A549 (cell line): ENCODE measurements at regions not wholly inside any gene's neighbourhood (a gene's known extent, or its start where the extent isn't known, plus 50 kb on each side); places are given as distances from the start of the nearest gene placed in this dataset.

Source experiments
- CEBPB ChIP-seq, 2 experiments: fragments of >200 bp in 1 of 2; sonication (Bioruptor Twin) in 1 of 2; formaldehyde crosslinking in 1 of 2; IDR thresholded peaks; 2 replicates each; pipeline ENCODE4 v1.6.1; 2012 to 2016
- CHD2 ChIP-seq: fragments of 150-350 bp; IDR thresholded peaks from 2 replicates; pipeline ENCODE4 v1.6.1; 2014; ENCODE audit warnings: low read length; ENCODE audit not compliant: partially characterized antibody
- CTCF ChIP-seq: fragments of >200 bp; sonication (Bioruptor Twin); formaldehyde crosslinking; IDR thresholded peaks from 3 replicates; pipeline ENCODE4 v1.5.1; 2016
- TF ChIP-seq, protein P1 (sequence below): IDR thresholded peaks from 2 replicates; pipeline ENCODE4 v1.6.1; 2012

DNA sequence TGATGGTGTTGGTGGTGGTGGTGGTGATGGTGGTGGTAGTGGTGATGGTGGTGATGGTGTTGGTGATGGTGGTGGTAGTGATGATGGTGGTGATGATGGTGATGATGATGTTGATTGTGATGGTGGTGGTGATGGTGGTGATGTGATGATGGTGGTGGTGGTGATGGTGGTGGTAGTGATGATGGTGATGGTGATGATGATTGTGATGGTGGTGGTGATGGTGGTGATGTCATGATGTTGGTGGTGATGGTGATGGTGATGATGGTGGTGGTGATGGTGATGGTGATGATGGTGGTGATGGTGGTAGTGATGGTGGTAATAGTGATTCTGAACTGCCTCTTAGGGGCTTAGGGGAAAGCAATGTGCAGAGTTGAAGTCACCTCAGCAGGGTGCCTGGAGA is 760.7 kb downstream of the GALR1 start:
- TF ChIP-seq CTCF (no peak), CEBPB (IDR thresholded peaks at IDR 0.05) (no peak), CHD2 (no peak)
- TF ChIP-seq, protein P1, sequence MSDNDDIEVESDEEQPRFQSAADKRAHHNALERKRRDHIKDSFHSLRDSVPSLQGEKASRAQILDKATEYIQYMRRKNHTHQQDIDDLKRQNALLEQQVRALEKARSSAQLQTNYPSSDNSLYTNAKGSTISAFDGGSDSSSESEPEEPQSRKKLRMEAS: no peak
